ENCODE measurements at regions not wholly inside any gene's neighbourhood (a gene's known extent, or its start where the extent isn't known, plus 50 kb on each side); places are given as distances from the start of the nearest gene placed in this dataset.
"Not testable (repeated sequence)": the region's sequence is repeated elsewhere in the genome, so short reads cannot be mapped to it uniquely, and the experiment has no call there.

DNA sequence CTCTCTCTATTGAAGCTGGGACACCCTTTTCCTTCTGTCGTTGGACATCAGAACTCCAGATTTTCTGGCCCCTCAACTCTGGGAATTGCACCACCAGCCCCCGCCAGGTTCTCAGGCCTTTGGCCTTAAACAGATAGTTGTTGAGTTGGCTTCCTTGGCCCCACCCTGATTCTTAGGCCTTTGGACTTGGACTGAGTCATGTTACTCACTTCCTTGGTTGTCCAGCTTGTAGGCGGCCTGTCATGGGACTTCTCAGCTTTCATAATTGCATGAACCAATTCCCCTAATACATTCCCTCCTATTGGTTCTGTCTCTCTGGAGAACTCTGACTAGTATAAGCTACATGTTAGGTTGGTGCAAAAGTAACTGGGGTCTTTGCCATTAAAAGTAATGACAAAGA lies 195.7 kb downstream of the GPAT3 start:
- intact Hi-C loops (cut with DNase I), result no loop called here
- H3K27me3 ChIP-seq, result no peaks in the 10 kb centered on the region
- H3K4me1 ChIP-seq (ENCODE audit: insufficient read depth), result no peaks in the 10 kb centered on the region
- no peak overlapping the region for H3K27ac ChIP-seq
- 91 to 94% (median 93%) methylated on average over 3 of the region's 3 CpGs for WGBS, 3 donors
- no peak overlapping the region for H3K4me3 ChIP-seq
- H3K36me3 ChIP-seq, result no peaks in the 10 kb centered on the region
- H3K9me3 ChIP-seq, result no peaks in the 10 kb centered on the region
- no peak for TF ChIP-seq CTCF (IDR thresholded peaks at IDR 0.05)
- TF ChIP-seq POLR2A (IDR thresholded peaks at IDR 0.05), result no peak
- TF ChIP-seq EP300 (IDR thresholded peaks at IDR 0.05), result no peak
- DNase-seq, result no peak

- DNase-seq; H3K36me3 ChIP-seq; intact Hi-C loops (cut with DNase I); H3K4me3 ChIP-seq; H3K9me3 ChIP-seq; H3K27ac ChIP-seq; H3K27me3 ChIP-seq; H3K4me1 ChIP-seq (ENCODE audit: insufficient read depth): not testable (repeated sequence)
- WGBS, 3 donors, result 84 to 94% (median 91%) methylated on average over 3 of the region's 3 CpGs
Measured at GRCh38 chr4:83730958-83731357, 195.1 kb downstream of the GPAT3 start.

- TF ChIP-seq POLR2A (IDR thresholded peaks at IDR 0.05), result no peak
- H3K4me3 ChIP-seq, result no peak overlapping the region
- H3K36me3 ChIP-seq, result no peaks in the 10 kb centered on the region
- intact Hi-C loops (cut with DNase I), result no loop called here
- no peaks in the 10 kb centered on the region for H3K4me1 ChIP-seq (ENCODE audit: insufficient read depth)
- no peaks in the 10 kb centered on the region for H3K27me3 ChIP-seq
- H3K9me3 ChIP-seq, result no peaks in the 10 kb centered on the region
- H3K27ac ChIP-seq, result no peak overlapping the region
- no peak for DNase-seq
Measured at GRCh38 chr4:83728191-83728590, 192.3 kb downstream of the GPAT3 start.

DNA sequence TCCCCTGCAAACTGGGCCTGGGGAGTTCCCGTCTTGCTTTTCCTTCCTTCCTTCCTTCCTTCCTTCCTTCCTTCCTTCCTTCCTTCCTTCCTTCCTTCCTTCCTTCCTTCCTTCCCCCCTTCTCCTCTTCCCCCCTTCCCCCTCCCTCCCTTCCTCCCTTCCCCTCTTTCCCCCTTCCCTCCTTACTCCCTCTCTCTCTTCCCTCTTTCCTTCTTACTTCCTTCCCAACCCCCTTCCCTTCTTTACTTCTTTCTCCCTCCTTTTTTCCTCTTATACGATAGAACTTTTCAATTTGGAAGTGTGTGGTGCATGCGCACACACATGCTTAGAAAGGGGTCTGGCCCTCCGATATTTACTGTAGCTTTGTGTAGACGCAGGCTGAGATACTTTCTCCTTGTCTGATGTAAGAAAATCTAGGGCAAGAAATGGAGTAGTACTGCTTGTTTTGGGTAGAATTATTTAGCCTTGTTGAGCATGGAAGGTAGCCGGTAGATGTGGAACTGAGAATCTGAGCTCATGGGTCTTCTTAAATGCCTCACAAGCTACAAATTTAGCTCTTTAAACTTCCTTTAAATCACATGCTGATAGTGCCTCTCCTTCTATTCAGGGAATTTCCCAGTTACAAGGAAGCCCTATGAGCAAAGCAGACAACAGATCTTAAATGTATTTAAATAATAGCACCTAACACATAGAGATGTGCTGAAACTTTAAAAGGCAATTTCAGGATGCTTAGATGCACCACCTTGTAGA lies 189.6 kb downstream of the GPAT3 start:
- intact Hi-C loops (cut with DNase I), result no loop called here
- H3K27me3 ChIP-seq, result no peaks in the 10 kb centered on the region
- H3K4me1 ChIP-seq (ENCODE audit: insufficient read depth), result no peaks in the 10 kb centered on the region
- TF ChIP-seq EP300 (IDR thresholded peaks at IDR 0.05) (no peak), CTCF (IDR thresholded peaks at IDR 0.05) (no peak), POLR2A (IDR thresholded peaks at IDR 0.05) (no peak)
- 91 to 92% (median 91%) methylated on average over 6 of the region's 6 CpGs for WGBS, 3 donors
- DNase-seq, result no peak
- no peak overlapping the region for H3K27ac ChIP-seq
- H3K9me3 ChIP-seq, result no peaks in the 10 kb centered on the region
- H3K4me3 ChIP-seq, result no peak overlapping the region
- H3K36me3 ChIP-seq, result no peaks in the 10 kb centered on the region

DNA sequence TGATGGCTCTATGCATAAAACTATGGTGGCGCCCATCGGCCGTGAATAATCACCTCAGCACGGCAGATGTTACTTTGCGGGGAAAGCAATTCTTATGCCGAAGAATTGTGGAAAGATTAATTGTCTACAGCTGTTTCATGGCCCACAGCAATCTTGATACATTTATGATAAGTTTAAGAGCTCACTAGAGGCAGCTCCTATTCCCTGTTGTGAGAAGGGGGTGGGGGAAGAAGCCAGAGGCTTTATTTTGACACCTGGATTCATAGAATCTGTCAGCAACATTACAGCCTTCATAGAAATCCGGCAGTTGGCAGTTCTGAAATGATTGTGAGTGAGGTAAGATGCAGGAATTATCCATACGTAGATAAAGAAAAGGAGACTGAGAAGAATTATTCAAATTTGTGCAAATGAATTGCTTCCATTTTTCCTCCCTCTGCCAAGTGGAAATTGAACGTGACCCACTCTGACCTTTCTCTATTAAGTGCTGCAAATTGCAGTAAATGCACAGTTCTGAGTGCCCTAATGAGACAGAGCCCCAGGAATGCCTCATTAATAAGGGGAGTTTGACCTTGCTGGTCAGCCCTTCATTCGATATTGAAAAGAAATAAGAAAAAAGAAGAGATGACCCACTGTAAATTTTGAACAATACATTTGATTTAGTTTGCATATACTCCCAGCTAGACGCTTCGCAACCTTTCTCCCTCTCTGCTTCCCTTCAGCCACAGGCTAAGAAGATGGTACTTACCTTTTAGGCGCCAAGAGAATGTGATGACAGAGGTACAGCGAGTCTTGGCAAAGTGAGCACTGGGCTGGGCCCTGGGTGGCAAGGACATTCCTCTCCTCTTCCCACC lies 188.8 kb downstream of the GPAT3 start:
- TF ChIP-seq CTCF (IDR thresholded peaks at IDR 0.05), result no peak
- TF ChIP-seq POLR2A (IDR thresholded peaks at IDR 0.05), result no peak
- no peak for TF ChIP-seq EP300 (IDR thresholded peaks at IDR 0.05)
- no peak overlapping the region for H3K4me3 ChIP-seq
- no peak for DNase-seq
- H3K36me3 ChIP-seq, result no peaks in the 10 kb centered on the region
- no peaks in the 10 kb centered on the region for H3K4me1 ChIP-seq (ENCODE audit: insufficient read depth)
- no peaks in the 10 kb centered on the region for H3K27me3 ChIP-seq
- intact Hi-C loops (cut with DNase I), result no loop called here
- H3K9me3 ChIP-seq, result no peaks in the 10 kb centered on the region
- 42 to 48% (median 46%) methylated on average over 14 of the region's 14 CpGs for WGBS, 3 donors
- H3K27ac ChIP-seq, result no peak overlapping the region
